Vagina (tissue), 2 donors: ENCODE measurements at regions not wholly inside any gene's neighbourhood (a gene's known extent, or its start where the extent isn't known, plus 50 kb on each side); places are given as distances from the start of the nearest gene placed in this dataset.

ENCODE experiments used
- DNase-seq, 2 donors: peaks; one replicate each; pipeline ENCODE4 v3.0.0-alpha.2; 2017; ENCODE audit errors: extremely low spot score in 2 of 2
- H3K27ac ChIP-seq: fragments of 200-600 bp; sonication (generic); one replicate; pipeline ENCODE4 v1.5.1; 2019
- H3K27me3 ChIP-seq: fragments of 200-600 bp; sonication (generic); one replicate; pipeline ENCODE4 v1.5.1; 2019
- H3K36me3 ChIP-seq, 2 donors: fragments of 200-600 bp; sonication (generic); one replicate each; pipeline ENCODE4 v1.5.1; 2017 to 2019
- H3K4me1 ChIP-seq: fragments of 200-600 bp; sonication (generic); one replicate; pipeline ENCODE4 v1.5.1; 2019
- H3K4me3 ChIP-seq, 2 donors: fragments of 200-600 bp; sonication (generic); 1 replicate in 1 of 2; 2 replicates in 1 of 2; pipeline ENCODE4 v1.5.1; 2016 to 2019
- H3K9me3 ChIP-seq: fragments of 200-600 bp; sonication (generic); one replicate; pipeline ENCODE4 v1.5.1; 2019
- CTCF ChIP-seq, 3 experiments: fragments of 450-650 bp in 2 of 3; fragments of 200-600 bp in 1 of 3; sonication (generic) in 1 of 3; IDR thresholded peaks; one replicate each; pipeline ENCODE4 v1.5.1; 2017 to 2019; ENCODE audit warnings: antibody characterized with exemption in 3 of 3, mild to moderate bottlenecking in 2 of 3, moderate library complexity in 2 of 3
- POLR2A ChIP-seq, 2 donors: fragments of 450-650 bp; IDR thresholded peaks; one replicate each; pipeline ENCODE4 v1.6.1; 2017; ENCODE audit warnings: antibody characterized with exemption in 2 of 2, mild to moderate bottlenecking in 2 of 2, moderate library complexity in 2 of 2
- POLR2AphosphoS5 ChIP-seq, 2 donors: sonication (generic); formaldehyde crosslinking; IDR thresholded peaks; one replicate each; pipeline ENCODE4 v1.9.0; 2017; ENCODE audit warnings: antibody characterized with exemption in 2 of 2, mild to moderate bottlenecking in 2 of 2, low read depth in 1 of 2; ENCODE audit not compliant: insufficient read depth in 1 of 2
- intact Hi-C: fragments of 100-400 bp; cut with DNase I; formaldehyde crosslinking; loops from one replicate; pipeline ENCODE4 v1.15.1; 2023

GRCh38 chr20:57938158-57939108 lies 228.6 kb upstream of the PMEPA1 start:
- Histone ChIP-seq H3K27ac (no peak overlapping the region), H3K4me3 (no peak overlapping the region), H3K4me1 (peaks cover 11% of the 10 kb centered on the region), H3K9me3 (no peaks in the 10 kb centered on the region), H3K27me3 (no peaks in the 10 kb centered on the region), H3K36me3 (no peaks in the 10 kb centered on the region)
- no peak for TF ChIP-seq POLR2AphosphoS5 (IDR thresholded peaks at IDR 0.05; ENCODE audit: insufficient read depth in 1 of 2, low read depth in 1 of 2)
- no peak for TF ChIP-seq POLR2A (IDR thresholded peaks at IDR 0.05)
- TF ChIP-seq CTCF (IDR thresholded peaks at IDR 0.05) = no peak
- intact Hi-C loops = no loop called here
- DNase-seq = no peak

- DNase-seq = no peak
- H3K27ac ChIP-seq = no peak overlapping the region
- H3K36me3 ChIP-seq = no peaks in the 10 kb centered on the region
- peaks cover 11% of the 10 kb centered on the region for H3K4me1 ChIP-seq
- no peaks in the 10 kb centered on the region for H3K27me3 ChIP-seq
- intact Hi-C loops = no loop called here
- no peaks in the 10 kb centered on the region for H3K9me3 ChIP-seq
- no peak for TF ChIP-seq CTCF (IDR thresholded peaks at IDR 0.05)
- TF ChIP-seq POLR2A (IDR thresholded peaks at IDR 0.05) = no peak
- no peak for TF ChIP-seq POLR2AphosphoS5 (IDR thresholded peaks at IDR 0.05; ENCODE audit: insufficient read depth in 1 of 2, low read depth in 1 of 2)
- no peak overlapping the region for H3K4me3 ChIP-seq
Observed at GRCh38 chr20:57936636-57937385, 227.0 kb upstream of the PMEPA1 start.

GRCh38 chr20:57934913-57935312 lies 225.1 kb upstream of the PMEPA1 start:
- H3K4me1 ChIP-seq = peaks cover 11% of the 10 kb centered on the region
- no peak overlapping the region for H3K4me3 ChIP-seq
- DNase-seq = no peak
- no peaks in the 10 kb centered on the region for H3K9me3 ChIP-seq
- no peaks in the 10 kb centered on the region for H3K27me3 ChIP-seq
- H3K27ac ChIP-seq = no peak overlapping the region
- intact Hi-C loops = no loop called here
- no peak for TF ChIP-seq CTCF (IDR thresholded peaks at IDR 0.05)
- H3K36me3 ChIP-seq = no peaks in the 10 kb centered on the region

- intact Hi-C loops = no loop called here
- no peak overlapping the region for H3K27ac ChIP-seq
- DNase-seq = no peak
- H3K4me3 ChIP-seq = no peak overlapping the region
- H3K4me1 ChIP-seq = peaks cover 11% of the 10 kb centered on the region
- TF ChIP-seq CTCF (IDR thresholded peaks at IDR 0.05) (no peak), POLR2A (IDR thresholded peaks at IDR 0.05) (no peak), POLR2AphosphoS5 (IDR thresholded peaks at IDR 0.05; ENCODE audit: insufficient read depth in 1 of 2, low read depth in 1 of 2) (no peak)
- no peaks in the 10 kb centered on the region for H3K27me3 ChIP-seq
- no peaks in the 10 kb centered on the region for H3K9me3 ChIP-seq
- H3K36me3 ChIP-seq = no peaks in the 10 kb centered on the region
Observed at GRCh38 chr20:57934007-57934805, 224.4 kb upstream of the PMEPA1 start.
